AG09309 (cell line): ENCODE measurements at regions not wholly inside any gene's neighbourhood (a gene's known extent, or its start where the extent isn't known, plus 50 kb on each side); places are given as distances from the start of the nearest gene placed in this dataset.

Source experiments
- DNase-seq: peaks from one replicate; pipeline ENCODE4 v3.0.0-alpha.2; 2010; ENCODE audit warnings: low read depth
- H3K4me3 ChIP-seq: 2 replicates; pipeline ENCODE4 v1.5.1; 2011; ENCODE audit warnings: mild to moderate bottlenecking, low read depth, low read length, moderate library complexity; ENCODE audit not compliant: control insufficient read depth
- TF ChIP-seq, protein P1 (sequence below): IDR thresholded peaks from 2 replicates; pipeline ENCODE4 v1.5.1; 2011; ENCODE audit warnings: mild to moderate bottlenecking, low read depth, low read length, inconsistent platforms; ENCODE audit not compliant: insufficient read depth, control insufficient read depth; ENCODE audit errors: missing control alignments

DNA sequence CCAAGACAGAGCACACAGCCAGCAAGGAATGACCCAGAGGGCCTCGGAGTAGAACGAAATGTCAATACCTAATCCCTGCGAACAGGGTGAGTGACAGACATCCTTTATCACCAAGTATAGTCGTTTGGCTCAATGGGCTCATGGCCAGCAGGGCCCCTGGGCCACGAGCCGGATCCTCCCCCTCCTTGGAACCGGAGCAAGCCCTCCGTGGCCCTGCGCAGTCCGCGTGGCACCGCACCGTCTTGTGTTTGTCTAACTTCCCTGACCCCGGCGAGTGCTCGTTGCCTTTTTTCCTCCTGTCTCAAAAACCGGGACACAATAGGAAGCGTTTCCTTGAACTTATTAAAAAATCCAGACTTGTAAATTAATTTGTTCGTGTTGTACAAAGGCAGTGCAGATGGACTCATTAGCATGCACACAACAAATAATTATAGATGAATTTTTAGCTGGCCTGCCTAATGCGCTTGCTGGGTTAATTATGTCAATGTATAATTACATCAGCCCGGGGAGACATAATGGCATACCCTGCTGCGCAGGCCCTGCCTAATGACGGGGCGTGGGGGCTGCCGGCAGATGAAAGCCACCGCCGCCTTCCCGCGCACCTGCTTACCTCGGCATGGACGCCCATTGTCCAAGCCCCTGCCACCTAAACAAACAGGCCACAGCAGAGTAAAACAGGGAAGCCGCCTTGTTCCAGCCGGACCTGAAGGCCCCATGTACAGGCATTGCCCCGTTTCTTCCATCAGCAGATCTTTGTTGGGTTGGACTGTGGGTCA lies 81.6 kb downstream of the PHETA1 start:
- DNase-seq: no peak
- no peak overlapping the region for H3K4me3 ChIP-seq
- TF ChIP-seq, protein P1, sequence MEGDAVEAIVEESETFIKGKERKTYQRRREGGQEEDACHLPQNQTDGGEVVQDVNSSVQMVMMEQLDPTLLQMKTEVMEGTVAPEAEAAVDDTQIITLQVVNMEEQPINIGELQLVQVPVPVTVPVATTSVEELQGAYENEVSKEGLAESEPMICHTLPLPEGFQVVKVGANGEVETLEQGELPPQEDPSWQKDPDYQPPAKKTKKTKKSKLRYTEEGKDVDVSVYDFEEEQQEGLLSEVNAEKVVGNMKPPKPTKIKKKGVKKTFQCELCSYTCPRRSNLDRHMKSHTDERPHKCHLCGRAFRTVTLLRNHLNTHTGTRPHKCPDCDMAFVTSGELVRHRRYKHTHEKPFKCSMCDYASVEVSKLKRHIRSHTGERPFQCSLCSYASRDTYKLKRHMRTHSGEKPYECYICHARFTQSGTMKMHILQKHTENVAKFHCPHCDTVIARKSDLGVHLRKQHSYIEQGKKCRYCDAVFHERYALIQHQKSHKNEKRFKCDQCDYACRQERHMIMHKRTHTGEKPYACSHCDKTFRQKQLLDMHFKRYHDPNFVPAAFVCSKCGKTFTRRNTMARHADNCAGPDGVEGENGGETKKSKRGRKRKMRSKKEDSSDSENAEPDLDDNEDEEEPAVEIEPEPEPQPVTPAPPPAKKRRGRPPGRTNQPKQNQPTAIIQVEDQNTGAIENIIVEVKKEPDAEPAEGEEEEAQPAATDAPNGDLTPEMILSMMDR: no peak

DNA sequence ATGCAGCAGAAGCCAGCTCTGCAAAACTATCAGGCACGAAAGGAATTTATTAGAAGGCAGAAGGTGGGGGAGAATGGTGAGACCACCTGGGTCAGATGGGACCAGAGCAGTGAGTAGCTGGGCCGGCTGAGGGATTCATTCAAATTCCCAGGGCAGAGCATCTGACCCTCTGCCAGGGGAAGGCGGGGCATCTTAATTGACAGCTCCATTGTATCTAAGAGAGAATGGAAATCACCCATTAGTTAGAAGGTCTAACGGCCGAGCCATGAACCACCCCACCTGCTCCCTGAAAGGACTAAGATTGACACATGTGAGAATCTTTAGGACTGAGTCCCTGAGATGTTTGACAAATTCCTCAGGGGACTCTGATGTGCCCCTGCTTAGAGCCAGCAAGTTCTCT lies 83.7 kb downstream of the PHETA1 start:
- DNase-seq: no peak
- no peak overlapping the region for H3K4me3 ChIP-seq

DNA sequence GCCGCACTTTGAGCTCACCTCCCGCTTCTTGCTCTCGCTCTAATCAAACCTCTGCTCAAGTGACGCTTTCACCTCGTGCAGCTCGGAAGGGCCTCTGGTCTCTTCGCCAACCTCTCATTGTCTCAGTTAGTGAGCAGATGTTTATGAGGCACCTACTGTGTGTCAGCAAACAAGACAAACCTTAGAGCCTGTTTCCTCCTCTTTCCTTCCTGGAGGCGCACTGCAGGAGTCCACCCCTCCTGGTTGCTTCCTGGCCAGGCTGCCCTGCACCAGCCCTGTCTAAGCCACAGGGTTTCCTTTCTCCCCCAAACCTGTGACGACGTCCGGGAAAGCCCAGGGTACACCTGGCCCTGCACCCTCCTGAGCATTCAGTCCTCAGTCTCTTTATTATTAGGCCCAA lies 84.2 kb downstream of the PHETA1 start:
- H3K4me3 ChIP-seq: no peak overlapping the region
- TF ChIP-seq, protein P1: no peak
- no peak for DNase-seq

More for the DNA sequence above, 83.7 kb downstream of the PHETA1 start:
- TF ChIP-seq, protein P1: no peak

DNA sequence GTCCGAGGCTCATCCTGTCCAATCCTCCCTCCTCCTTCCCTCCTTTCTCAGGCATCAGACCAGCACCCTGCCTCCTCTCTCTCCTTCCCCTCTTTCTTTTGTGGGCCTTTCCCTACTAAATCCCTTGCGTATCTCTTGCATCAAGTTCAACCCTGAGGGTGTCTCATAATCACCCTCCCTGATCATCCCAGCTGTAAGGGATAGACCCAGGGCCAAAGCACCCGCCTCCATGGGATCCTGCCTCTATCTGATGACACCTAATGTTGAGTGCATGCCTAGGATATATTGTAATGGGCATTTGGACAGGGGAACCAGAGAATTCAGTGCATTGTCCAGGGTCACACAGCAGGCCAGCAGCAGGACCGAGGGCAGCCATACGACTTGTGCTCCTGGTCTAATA lies 84.9 kb downstream of the PHETA1 start:
- no peak for DNase-seq
- H3K4me3 ChIP-seq: no peak overlapping the region
- TF ChIP-seq, protein P1: no peak

DNA sequence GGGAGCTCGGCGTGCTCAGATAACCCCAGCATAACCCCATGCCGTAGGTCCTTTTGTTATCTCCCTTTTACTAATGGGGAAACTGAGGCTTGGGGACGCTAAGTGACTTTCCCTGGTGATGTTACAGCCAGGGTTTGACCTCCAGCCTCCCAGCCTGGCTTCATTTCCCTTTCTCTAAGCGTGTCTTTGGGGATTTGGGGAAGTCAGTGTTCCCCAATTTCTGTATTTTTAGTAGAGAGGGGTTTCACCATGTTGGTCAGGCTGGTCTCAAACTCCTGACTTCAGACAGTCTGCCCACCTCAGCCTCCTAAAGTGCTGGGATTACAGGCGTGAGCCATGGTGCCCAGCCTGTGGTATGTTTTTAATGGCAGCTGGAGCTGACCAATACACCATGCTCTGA lies 85.4 kb downstream of the PHETA1 start:
- H3K4me3 ChIP-seq: no peak overlapping the region
- TF ChIP-seq, protein P1: no peak
- no peak for DNase-seq

DNA sequence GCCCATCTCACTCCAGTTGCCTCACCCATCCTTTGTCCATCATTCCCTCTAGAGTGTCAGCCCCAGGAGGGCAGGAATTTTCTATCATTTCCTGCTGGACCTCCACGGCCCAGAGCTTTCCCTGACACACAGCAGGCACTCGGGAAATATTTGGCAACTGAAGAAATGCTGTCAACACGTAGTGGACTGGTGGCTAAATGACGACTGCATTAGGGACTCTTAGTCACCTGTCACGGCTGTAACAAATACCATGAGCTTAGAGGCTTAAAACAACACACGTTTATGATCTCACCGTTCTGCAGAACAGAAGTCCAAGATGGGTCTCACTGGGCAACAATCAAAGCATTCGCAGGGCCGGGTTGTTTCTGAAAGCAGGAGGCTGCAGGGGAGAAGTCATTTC lies 91.3 kb downstream of the PHETA1 start:
- H3K4me3 ChIP-seq: no peak overlapping the region
- no peak for DNase-seq
- TF ChIP-seq, protein P1: no peak
